Activated CD4-positive, alpha-beta memory T cell treated with anti-CD3 and anti-CD28 coated beads for 36 hours (primary cell): ENCODE measurements at regions not wholly inside any gene's neighbourhood (a gene's known extent, or its start where the extent isn't known, plus 50 kb on each side); places are given as distances from the start of the nearest gene placed in this dataset.

Experiments used
- CTCF ChIA-PET: fragments of 350-600 bp; sonication (Branson Sonifier 250); formaldehyde crosslinking; loops from one replicate; lab custom pipeline; 2021; ENCODE audit warnings: antibody characterized with exemption, inconsistent platforms; lab: Charles Lee
- POLR2A ChIA-PET: fragments of 350-600 bp; sonication (Branson Sonifier 250); formaldehyde crosslinking; loops from one replicate; lab custom pipeline; 2021; ENCODE audit warnings: antibody characterized with exemption; lab: Charles Lee
- DNase-seq: peaks from one replicate; pipeline ENCODE4 v3.0.0-alpha.2; 2020
- H3K27ac Mint-ChIP-seq: one replicate; pipeline ENCODE4 v1.8.0; 2021; ENCODE audit warnings: mixed read lengths
- H3K27me3 Mint-ChIP-seq: one replicate; pipeline ENCODE4 v1.8.0; 2021; ENCODE audit warnings: mixed read lengths
- H3K36me3 Mint-ChIP-seq: one replicate; pipeline ENCODE4 v1.8.0; 2021; ENCODE audit warnings: mixed read lengths
- H3K4me1 Mint-ChIP-seq: one replicate; pipeline ENCODE4 v1.8.0; 2021; ENCODE audit warnings: low read depth, mixed read lengths
- H3K4me3 Mint-ChIP-seq: one replicate; pipeline ENCODE4 v1.8.0; 2021; ENCODE audit warnings: mild to moderate bottlenecking, mixed read lengths
- H3K9me3 Mint-ChIP-seq: one replicate; pipeline ENCODE4 v1.8.0; 2021; ENCODE audit warnings: mixed read lengths
- intact Hi-C: fragments of 100-400 bp; cut with micrococcal nuclease; formaldehyde crosslinking; loops from one replicate; pipeline ENCODE4 v1.15.1; 2023

GRCh38 chr20:6434131-6434530 is 311.3 kb upstream of the FERMT1 start:
- Mint-ChIP-seq H3K36me3 (no peaks in the 10 kb centered on the region), H3K27ac (no peak overlapping the region), H3K4me1 (no peaks in the 10 kb centered on the region), H3K9me3 (peaks cover 11% of the 10 kb centered on the region), H3K4me3 (no peak overlapping the region), H3K27me3 (no peaks in the 10 kb centered on the region)
- intact Hi-C loops, result no loop called here
- no peak for DNase-seq
- POLR2A ChIA-PET, result no interaction called here
- CTCF ChIA-PET, result no interaction called here

- no peaks in the 10 kb centered on the region for H3K4me1 Mint-ChIP-seq
- no peaks in the 10 kb centered on the region for H3K27me3 Mint-ChIP-seq
- peaks cover 6% of the 10 kb centered on the region for H3K9me3 Mint-ChIP-seq
- intact Hi-C loops, result no loop called here
- H3K36me3 Mint-ChIP-seq, result no peaks in the 10 kb centered on the region
- ChIA-PET CTCF (no interaction called here), POLR2A (no interaction called here)
- H3K27ac Mint-ChIP-seq, result no peak overlapping the region
- DNase-seq, result no peak
- no peak overlapping the region for H3K4me3 Mint-ChIP-seq
These were observed 307.6 kb upstream of the FERMT1 start for GRCh38 chr20:6430381-6430780.

DNA sequence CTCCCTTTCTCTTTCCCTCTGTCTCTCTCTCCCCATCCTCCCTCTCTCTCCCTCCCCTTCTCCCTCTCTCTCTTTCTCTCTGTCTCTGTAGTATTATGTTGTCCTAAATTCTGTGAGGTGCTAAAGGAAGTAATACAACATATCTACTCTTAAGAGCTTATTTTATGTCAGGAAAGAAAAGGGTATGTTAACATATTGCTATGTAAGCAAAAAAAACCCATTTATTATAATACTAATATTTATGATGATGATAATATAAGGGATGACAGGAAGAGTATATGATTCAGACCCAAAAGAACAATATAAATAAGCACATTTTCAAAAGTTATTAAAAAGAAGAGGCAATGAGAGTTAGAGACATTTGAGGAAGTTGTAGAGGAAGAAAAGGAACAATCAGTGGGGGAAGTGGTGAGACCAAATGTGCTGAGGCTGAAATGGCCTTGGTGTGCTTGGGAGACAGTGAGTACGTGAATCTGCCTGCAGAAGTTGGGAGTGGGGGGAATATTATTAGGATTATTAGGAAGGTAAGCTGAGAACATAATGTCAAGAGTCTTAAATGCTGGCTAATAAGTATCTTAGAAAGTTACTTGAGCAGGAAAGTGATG is 303.6 kb upstream of the FERMT1 start:
- Mint-ChIP-seq H3K27me3 (no peaks in the 10 kb centered on the region), H3K36me3 (no peaks in the 10 kb centered on the region), H3K27ac (no peak overlapping the region), H3K4me3 (no peak overlapping the region), H3K4me1 (no peaks in the 10 kb centered on the region), H3K9me3 (peaks cover 6% of the 10 kb centered on the region)
- POLR2A ChIA-PET, result no interaction called here
- DNase-seq, result no peak
- CTCF ChIA-PET, result no interaction called here
- intact Hi-C loops, result no loop called here

GRCh38 chr20:6421321-6422248 is 298.8 kb upstream of the FERMT1 start:
- no peak for DNase-seq

GRCh38 chr20:6420336-6420735 is 297.5 kb upstream of the FERMT1 start:
- no peak for DNase-seq
- intact Hi-C loops, result no loop called here
- CTCF ChIA-PET, result interaction anchor here (0.7 kb wide), 1 partner anchor 75 kb away, joined by 3 read pairs; no protein-coding TSS in a partner anchor
- Mint-ChIP-seq H3K36me3 (no peaks in the 10 kb centered on the region), H3K4me1 (no peaks in the 10 kb centered on the region), H3K9me3 (no peaks in the 10 kb centered on the region), H3K27me3 (no peaks in the 10 kb centered on the region), H3K4me3 (no peak overlapping the region), H3K27ac (no peak overlapping the region)
- POLR2A ChIA-PET, result no interaction called here

More at GRCh38 chr20:6421321-6422248, 298.8 kb upstream of the FERMT1 start:
- CTCF ChIA-PET, result no interaction called here
- POLR2A ChIA-PET, result no interaction called here
- H3K4me3 Mint-ChIP-seq, result no peak overlapping the region
- no peak overlapping the region for H3K27ac Mint-ChIP-seq
- no peaks in the 10 kb centered on the region for H3K36me3 Mint-ChIP-seq
- no peaks in the 10 kb centered on the region for H3K4me1 Mint-ChIP-seq
- intact Hi-C loops, result no loop called here
- no peaks in the 10 kb centered on the region for H3K27me3 Mint-ChIP-seq
- H3K9me3 Mint-ChIP-seq, result no peaks in the 10 kb centered on the region

- Mint-ChIP-seq H3K27me3 (no peaks in the 10 kb centered on the region), H3K9me3 (no peaks in the 10 kb centered on the region), H3K4me1 (no peaks in the 10 kb centered on the region), H3K27ac (no peak overlapping the region), H3K36me3 (no peaks in the 10 kb centered on the region), H3K4me3 (no peak overlapping the region)
- intact Hi-C loops, result no loop called here
- DNase-seq, result no peak
- ChIA-PET POLR2A (no interaction called here), CTCF (interaction anchor here (0.7 kb wide), 1 partner anchor 8 kb away, joined by 3 read pairs; no protein-coding TSS in a partner anchor)
These were observed 295.9 kb upstream of the FERMT1 start for GRCh38 chr20:6418732-6419131.

DNA sequence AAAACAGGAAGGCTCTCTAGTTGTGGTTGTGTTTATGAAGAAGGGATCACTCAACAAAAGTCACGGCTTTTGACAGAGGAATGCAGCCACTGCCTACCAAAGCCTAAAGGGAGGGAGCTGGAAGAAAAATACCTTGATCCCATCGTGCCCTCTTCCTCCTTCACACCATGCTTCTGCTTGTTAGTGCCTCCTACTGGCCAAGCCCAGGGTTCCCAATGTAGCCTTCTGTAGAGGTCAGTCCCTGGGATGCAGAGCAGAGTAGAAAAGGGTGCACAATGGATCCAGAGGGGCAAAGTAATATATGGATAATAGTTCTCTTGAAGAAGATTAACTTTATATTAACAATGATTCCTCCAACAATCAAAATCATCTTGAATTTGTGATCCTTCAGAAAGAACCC is 293.5 kb upstream of the FERMT1 start:
- no peak for DNase-seq
- H3K36me3 Mint-ChIP-seq, result no peaks in the 10 kb centered on the region
- no peaks in the 10 kb centered on the region for H3K9me3 Mint-ChIP-seq
- CTCF ChIA-PET, result no interaction called here
- POLR2A ChIA-PET, result no interaction called here
- no peaks in the 10 kb centered on the region for H3K4me1 Mint-ChIP-seq
- no peak overlapping the region for H3K27ac Mint-ChIP-seq
- H3K27me3 Mint-ChIP-seq, result no peaks in the 10 kb centered on the region
- intact Hi-C loops, result no loop called here
- no peak overlapping the region for H3K4me3 Mint-ChIP-seq

DNA sequence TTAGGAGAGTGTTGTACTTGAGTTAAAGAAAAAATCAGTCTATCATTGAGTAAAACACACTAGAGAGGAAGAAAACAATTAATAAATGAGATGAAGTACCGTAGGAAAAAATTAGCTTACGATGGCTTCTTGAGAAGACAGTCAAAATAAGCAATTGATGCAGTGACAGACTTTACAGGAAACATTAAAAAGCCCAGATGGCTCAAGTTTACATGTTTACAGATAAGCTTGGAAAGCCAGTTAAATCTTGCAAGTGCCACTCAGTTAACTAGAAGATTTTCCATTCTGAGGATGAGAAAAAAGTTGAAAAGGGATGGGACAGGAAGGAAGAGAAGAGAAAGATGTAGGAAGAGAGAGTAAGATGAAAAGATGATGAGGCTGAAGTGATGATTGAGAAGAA is 288.8 kb upstream of the FERMT1 start:
- Mint-ChIP-seq H3K27me3 (no peaks in the 10 kb centered on the region), H3K4me3 (no peak overlapping the region), H3K9me3 (no peaks in the 10 kb centered on the region), H3K27ac (no peak overlapping the region), H3K36me3 (no peaks in the 10 kb centered on the region), H3K4me1 (no peaks in the 10 kb centered on the region)
- intact Hi-C loops, result no loop called here
- no peak for DNase-seq
- POLR2A ChIA-PET, result no interaction called here
- CTCF ChIA-PET, result no interaction called here

DNA sequence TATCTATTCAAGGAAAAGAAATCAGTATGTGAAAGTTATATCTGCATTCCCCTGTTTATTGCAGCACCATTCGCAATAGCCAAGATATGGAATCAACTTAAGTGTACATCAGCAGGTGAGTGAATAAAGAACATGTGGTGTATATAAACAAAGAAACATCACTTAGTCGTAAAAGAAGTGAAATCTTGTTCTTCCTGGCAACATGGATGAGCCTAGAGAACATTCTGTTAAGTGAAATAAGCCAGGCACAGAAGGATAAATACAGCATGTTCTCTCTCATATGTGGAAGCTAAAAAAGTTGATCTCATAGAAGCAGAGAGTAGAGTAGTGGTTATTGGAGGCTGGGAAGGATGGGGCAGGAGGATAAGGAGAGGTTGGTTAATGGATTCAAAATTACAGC is 287.9 kb upstream of the FERMT1 start:
- Mint-ChIP-seq H3K27me3 (no peaks in the 10 kb centered on the region), H3K4me3 (no peak overlapping the region), H3K4me1 (no peaks in the 10 kb centered on the region), H3K27ac (no peak overlapping the region), H3K36me3 (no peaks in the 10 kb centered on the region), H3K9me3 (no peaks in the 10 kb centered on the region)
- POLR2A ChIA-PET, result no interaction called here
- CTCF ChIA-PET, result interaction anchor here (0.6 kb wide), 1 partner anchor 8 kb away, joined by 3 read pairs; no protein-coding TSS in a partner anchor
- intact Hi-C loops, result no loop called here
- DNase-seq, result no peak

- Mint-ChIP-seq H3K27ac (no peak overlapping the region), H3K27me3 (no peaks in the 10 kb centered on the region), H3K36me3 (no peaks in the 10 kb centered on the region), H3K4me3 (no peak overlapping the region), H3K9me3 (peaks cover 4% of the 10 kb centered on the region), H3K4me1 (no peaks in the 10 kb centered on the region)
- CTCF ChIA-PET, result no interaction called here
- POLR2A ChIA-PET, result no interaction called here
- DNase-seq, result no peak
- intact Hi-C loops, result loop anchor here (10.0 kb wide), 1 partner anchor 62 kb away; no protein-coding TSS in a partner anchor
These were observed 284.3 kb upstream of the FERMT1 start for GRCh38 chr20:6407163-6407562.

GRCh38 chr20:6401893-6402557 is 279.2 kb upstream of the FERMT1 start:
- Mint-ChIP-seq H3K27ac (no peak overlapping the region), H3K36me3 (no peaks in the 10 kb centered on the region), H3K4me3 (no peak overlapping the region), H3K4me1 (no peaks in the 10 kb centered on the region), H3K27me3 (no peaks in the 10 kb centered on the region), H3K9me3 (peaks cover 8% of the 10 kb centered on the region)
- DNase-seq, result no peak
- ChIA-PET CTCF (no interaction called here), POLR2A (no interaction called here)
- intact Hi-C loops, result loop anchor here (10.0 kb wide), 1 partner anchor 57 kb away; no protein-coding TSS in a partner anchor

- ChIA-PET CTCF (no interaction called here), POLR2A (no interaction called here)
- no peaks in the 10 kb centered on the region for H3K4me1 Mint-ChIP-seq
- no peaks in the 10 kb centered on the region for H3K36me3 Mint-ChIP-seq
- H3K27me3 Mint-ChIP-seq, result no peaks in the 10 kb centered on the region
- no peak for DNase-seq
- peaks cover 4% of the 10 kb centered on the region for H3K9me3 Mint-ChIP-seq
- no peak overlapping the region for H3K27ac Mint-ChIP-seq
- no peak overlapping the region for H3K4me3 Mint-ChIP-seq
- intact Hi-C loops, result no loop called here
These were observed 274.3 kb upstream of the FERMT1 start for GRCh38 chr20:6397115-6397514.
